ENCODE measurements at regions not wholly inside any gene's neighbourhood (a gene's known extent, or its start where the extent isn't known, plus 50 kb on each side); places are given as distances from the start of the nearest gene placed in this dataset.
"Not testable (repeated sequence)": the region's sequence is repeated elsewhere in the genome, so short reads cannot be mapped to it uniquely, and the experiment has no call there.

DNA sequence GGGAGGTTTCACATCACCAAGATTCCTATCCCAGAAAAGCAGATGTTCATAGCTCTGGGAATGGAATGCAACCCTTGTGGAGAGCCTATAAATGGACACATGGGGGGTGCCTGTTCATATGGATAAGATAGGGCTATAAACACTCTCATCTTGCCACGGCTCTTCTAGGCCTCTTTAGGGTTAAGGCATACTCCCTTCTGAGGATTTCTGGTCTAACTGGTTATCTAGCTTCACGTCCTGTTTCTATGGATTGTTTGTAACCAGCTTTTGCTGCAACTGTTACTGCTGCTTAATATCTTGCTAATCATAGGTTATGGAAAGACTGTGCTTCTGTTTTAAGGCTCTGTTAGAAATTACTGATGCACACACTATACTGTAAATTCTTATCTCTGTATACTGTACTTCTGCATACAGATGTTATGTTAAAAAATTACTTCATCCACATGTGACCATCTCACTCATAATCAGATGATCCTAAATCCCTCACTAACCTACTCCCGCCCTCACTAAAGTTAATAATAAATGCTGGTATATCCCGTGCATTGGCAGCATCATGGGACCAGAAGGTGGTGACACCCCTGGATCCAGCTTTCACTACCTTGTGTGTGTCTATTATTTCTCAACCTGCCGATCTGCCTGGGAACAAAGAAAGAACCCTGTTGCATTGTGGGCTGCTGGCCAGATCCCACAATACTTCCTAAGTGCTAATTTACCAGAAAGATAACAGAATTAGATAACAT is 68.7 kb downstream of the PRKAB2 start:
- not testable (repeated sequence) for DNase-seq

DNA sequence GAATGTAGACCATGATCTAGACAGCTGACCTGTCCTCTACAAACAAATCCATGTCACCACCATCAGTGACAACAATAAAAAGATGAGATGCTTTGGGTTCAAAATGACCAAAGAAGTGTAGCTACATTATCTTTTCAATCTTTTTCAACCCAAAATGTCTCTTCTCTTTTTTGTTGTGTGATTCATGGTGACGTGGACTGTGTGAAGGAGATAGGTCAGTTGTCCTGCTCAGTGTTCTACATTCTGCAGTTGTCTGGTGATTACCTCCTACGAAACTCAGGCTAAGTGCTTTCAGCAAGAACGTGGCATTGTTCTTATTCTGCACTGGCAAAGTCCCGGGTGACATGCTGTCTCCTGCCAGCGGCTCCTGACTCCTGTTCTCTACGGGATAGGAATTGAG is 73.1 kb downstream of the PRKAB2 start:
- no peak for DNase-seq

DNA sequence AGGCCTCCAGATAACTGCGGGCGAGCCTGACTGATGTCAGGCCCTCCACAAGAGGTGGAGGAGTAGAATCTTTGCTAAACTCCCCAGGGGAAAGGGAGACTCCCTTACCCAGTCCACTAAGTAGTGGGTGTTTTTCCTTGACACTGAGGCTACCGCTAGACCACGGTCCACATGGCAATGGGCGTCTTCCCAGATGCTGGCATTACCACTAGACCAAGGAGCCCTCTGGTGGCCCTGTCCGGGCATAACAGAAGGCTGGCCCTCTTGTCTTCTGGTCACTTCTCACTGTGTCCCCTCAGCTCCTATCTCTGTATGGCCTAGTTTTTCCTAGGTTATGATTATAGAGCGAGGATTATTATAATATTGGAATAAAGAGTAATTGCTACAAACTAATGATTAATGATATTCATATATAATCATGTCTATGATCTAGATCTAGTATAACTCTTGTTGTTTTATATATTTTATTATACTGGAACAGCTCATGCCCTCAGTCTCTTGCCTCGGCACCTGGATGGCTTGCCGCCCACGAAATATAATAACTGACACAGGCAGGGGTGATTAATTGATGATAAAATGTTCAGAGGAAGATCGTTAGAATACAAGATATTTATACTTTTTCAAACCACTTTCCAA is 73.8 kb downstream of the PRKAB2 start:
- peak; percentile 6 for DNase-seq

DNA sequence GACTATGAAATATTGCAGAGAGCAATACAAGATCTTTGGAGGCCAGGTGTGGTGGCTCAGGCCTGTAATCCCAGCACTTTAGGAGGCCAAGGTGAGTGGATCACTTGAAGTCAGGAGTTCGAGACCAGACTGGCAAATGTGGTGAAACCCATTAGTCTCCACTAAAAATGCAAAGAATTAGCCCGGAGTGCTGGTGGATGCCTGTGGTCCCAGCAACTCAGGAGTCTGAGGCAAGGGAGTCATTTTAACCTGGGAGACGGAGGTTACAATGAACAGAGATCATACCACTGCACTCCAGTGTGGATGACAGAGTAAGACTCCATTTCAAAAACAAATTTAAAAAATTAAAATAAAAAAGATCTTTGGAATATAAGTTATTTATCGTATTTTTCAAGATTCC is 76.6 kb downstream of the PRKAB2 start:
- DNase-seq, result no peak

DNA sequence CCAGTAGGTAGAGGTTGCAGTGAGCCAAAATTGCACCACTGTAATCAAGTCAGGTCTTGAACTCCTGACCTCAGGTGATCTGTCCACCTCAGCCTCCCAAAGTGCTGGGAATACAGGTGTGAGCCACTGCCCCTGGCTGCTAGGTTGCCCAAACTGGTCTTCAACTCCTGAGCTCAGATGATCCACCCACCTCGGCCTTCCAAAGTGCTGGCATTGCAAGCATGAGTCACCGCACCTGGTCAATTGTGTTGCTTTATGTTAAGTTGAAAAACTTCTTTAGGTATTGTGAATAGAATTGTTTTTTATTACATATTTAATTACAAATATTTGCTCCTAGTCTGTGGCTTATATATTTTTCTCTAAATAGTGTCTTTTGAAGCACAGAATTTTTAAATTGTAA is 80.5 kb downstream of the PRKAB2 start:
- no peak for DNase-seq

DNA sequence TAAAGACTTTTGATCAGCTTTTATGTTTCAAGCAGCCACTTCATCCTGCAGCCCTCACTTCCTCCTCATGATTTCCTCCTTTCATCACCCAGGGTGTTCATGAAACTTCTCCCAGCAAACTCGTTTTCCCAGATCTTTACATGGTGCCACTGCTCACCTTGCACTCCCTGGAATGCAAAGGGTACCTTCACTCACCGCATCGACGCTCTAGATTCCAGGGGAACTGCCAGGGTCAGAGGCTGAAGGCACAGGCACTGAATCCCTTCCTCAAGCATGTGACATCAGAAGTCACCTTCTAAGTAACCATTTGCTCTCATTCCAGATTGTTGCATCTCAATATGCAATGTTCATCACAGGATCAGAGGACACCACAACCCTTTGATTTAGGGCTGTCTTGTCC is 82.8 kb downstream of the PRKAB2 start:
- no peak for DNase-seq

DNA sequence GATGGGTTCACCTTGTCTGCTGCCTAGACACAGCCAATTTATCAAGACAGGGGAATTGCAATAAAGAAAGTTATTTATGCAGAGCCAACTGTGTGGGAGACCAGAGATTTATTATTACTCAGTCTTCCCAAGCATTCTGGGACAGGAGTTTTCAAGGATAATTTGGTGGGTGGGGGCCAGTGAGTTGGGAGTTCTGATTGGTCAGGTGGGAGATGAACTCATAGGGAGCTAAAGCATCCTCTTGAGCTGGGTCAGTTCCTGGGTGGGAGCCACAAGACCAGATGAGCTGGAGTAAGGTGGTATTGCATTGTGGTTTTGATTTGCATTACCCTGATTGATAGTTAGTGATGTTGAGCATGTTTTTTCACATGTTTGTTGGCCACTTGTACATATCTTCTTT is 86.1 kb downstream of the PRKAB2 start:
- no peak for DNase-seq

DNA sequence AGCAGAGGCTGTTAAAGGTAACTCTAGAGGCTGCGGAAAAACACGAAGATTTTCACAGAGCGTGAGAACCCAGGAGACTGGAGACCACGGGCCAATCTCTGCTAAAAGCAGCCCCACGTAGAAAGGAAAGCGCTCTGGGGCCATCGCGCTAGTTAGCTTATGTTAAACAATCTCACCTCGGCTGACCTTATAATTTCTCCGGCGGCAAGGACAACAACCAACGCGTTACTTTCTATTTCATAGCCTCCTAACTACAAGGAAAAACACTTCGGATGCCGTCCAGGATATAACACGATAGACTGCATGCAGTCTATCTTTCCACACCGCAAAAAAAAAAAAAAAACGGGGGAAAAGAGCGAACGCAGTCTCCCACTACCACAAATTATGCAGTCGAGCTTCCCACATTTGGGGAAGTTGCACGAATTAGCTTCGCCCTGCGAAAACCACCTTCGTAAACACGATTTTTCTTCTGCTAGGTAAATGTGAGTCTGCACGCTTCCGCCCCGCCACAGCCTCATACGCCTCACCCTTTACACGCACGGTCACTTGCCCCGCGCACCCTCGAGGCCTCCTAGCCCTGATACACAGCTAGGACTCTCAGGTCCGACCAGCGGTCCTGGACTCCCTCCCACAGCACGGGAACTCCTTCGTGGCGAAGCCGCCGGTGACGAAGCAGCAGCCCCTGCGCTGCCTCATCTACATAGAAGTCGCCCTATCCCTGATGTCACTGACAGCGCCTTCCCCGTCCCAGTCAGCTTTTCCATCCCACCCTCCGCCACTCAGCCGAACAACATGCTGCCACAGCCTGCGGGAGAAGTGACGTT is 87.8 kb downstream of the PRKAB2 start:
- peak; percentile 83 for DNase-seq

DNA sequence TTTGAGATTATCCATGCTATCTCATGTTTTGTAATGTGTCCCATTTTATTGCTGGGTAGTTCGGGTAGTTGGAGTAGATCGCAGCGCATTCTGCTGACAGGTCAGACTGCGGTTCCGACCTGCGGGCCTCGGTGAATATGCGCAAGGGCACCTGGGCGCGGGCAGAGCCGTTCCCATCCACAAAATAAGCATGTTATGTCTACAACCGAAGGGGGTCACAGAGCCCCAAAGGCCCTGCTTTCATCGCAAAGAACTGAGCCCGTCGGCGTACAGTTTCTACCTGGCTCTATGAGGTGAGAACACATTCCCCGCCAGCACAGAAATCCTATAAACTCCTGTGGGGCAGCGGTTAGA is 88.4 kb downstream of the PRKAB2 start:
- no peak for DNase-seq

DNA sequence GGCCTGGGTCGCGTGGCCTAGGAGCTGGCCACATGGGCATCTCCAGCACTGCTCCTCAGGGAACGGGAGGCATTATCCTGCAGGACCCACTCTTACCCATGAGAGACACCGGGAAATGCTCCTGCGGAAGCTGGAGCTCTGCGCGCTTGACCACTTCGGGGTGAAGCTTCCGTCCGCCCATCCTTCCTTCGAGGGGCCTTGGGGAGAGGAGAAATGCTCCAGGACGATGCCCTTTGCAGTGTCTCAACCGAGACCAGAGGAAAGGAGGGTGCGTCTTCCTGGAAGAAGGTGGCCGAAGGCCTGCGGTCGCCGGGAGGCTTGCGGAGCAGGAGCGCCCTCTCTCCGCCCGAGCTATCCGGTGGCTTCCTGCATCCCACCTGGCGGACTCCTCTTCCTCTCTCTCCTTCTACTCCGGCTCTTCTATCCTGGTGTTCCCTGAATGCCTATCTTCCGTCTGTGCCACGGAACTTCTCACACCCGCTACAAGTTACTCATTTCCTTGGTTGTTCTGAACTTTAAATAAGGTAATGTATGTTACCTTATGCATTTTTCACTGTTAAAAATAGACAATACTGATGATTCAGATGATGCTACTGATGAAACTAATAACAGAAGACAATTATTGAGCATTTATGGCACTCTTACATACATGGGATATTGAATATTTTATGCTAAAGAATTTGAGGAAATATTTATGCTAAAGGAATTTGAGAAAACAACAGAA is 91.4 kb downstream of the PRKAB2 start:
- no peak for DNase-seq

DNA sequence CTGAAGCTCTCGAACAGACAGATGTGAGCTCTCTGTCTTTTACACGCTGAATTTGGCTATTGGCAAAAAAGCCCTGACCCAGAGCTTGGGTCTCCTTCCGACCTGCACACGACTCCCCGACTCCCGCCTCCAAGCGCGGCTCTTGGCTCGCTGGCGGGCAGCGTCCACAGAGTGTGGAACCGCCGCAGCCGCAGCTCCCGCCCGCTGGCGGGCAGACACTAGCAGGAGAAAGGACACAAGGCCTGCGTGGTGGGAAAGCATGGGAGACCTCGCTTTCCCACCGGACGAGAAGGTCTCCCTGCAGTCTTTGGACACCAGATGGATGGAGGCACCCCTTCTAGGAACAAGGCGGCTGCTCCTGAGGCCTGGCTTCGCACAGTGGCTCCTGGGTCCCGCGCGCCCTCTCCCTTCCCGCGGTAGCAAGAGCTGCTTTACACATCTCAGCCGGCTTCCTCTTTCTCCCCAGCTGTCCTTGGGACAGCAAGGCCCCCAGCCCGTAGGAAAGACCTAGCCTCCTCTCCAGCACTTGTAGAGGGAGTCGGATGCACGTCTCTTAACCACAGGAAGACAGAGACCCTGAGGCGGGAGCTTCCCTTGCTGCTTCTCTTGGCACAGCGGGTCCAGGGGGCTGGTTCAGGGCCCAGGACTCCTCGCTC is 92.1 kb downstream of the PRKAB2 start:
- DNase-seq, result no peak

DNA sequence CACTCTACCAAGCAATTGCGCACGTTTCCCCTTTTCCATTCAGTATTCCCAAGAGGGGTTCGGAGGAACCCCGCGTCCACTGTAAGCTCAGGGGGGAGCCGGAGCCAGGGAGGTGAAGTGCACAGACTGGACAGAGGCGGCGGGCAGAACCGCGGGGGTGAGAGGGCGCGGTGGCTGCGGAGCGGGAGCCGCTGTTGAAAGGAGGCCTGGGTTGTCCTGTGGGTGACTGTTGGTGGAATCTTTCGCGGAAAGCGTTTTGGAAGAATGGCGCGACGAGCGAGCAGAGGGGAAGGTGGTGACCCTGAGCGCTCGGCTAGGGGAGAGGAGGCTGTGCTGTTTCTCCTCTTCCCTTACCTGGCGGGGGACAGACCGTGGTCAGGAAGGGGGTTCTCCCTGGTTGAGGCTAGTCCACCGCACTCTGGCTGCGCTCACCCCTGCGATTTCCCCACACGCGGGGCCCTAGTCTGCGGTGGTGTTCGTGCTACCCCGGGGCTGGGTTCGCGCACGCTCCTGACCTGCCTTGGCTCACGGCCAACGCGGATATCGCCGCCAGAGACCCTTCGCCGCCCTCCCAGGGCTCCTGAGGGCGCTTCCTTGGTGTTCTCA is 92.8 kb downstream of the PRKAB2 start:
- DNase-seq, result no peak

DNA sequence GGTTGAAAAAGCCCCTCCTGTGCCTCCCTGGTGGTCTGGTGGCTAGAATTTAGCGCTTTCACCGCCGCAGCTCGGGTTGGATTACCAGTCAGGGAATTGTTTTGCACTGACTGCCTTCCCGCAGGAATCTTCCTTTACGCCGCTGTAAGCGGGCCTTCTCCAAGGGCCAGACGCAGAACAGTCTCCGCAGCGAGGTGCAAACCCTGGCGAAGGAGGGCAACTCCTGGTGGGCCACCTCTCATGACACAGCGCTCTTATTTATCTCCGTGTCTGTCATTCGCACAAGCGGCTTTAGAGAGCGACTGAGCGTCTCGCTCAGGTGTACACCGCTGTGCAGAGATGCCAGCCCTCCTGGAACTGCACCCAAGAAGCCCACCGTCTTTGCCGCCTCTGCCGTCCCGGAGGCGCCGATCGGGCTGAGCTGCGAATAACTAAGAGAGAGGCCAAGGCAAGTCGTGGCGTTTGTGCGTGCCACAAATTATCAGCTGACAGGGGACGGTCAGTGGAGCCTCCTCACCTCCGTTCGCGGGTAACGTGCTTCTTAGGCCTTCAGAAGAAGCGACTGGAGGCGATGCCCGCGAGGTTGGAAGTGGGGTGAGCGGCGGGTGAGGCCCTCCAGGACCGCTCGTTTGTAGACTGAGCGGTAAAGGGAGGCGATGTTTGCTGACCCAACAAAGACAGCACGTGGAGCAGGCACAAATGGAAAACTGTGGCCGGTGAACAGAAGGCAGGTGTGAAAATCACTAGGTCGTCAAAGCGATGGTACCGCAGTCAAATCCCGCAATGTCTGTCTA is 93.5 kb downstream of the PRKAB2 start:
- DNase-seq, result no peak

DNA sequence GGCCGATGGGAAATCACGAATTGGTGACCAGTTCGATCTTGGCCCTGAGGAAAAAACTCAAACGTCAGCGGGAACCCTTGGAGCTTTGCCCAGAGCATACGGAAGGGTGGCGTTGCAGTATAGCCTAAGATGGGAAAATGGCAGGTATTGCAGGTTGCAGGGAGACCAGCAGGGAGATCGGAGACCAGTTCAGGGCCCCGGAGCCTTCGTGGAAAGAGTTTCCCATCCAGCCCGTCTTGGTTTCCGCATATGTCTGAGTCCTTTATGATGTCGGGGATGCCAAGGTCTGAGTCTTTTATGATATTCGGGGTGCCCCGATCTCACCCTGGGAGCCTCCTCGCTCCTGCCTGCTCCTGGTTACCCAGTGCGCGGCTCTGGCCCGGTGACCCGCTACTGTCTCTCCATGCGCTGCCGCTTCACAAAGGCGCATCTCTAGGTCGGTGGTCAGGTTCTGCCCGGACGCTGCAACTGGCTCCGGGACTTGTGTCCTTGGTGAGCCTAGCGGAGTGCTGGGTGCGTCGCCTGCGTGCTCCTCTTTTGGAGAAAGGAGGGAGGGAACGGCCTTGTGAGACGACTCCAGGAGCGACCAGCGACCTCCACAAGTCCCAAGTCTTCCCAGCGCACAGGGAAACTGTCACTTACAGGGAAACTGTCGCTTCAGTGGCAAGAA is 94.2 kb downstream of the PRKAB2 start:
- DNase-seq, result no peak

DNA sequence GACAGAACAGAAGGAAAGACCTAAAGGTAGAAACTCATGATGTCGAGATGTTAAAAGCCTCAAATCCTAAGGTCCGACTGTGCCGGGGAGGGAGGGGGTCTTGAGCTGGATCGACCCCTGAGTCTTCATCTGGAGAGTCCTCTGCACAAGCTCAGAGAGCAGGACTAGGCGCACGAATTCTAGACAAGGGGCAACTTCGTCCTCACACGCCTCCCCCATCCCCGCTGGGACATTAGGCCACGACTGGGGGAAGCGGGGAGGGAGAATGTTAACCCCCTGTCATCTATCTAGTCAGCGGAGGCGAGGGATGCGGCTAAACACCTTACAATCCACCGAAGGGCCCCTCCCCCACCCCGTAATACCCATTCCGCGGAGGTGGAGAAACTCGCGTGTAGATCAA is 94.7 kb downstream of the PRKAB2 start:
- no peak for DNase-seq

DNA sequence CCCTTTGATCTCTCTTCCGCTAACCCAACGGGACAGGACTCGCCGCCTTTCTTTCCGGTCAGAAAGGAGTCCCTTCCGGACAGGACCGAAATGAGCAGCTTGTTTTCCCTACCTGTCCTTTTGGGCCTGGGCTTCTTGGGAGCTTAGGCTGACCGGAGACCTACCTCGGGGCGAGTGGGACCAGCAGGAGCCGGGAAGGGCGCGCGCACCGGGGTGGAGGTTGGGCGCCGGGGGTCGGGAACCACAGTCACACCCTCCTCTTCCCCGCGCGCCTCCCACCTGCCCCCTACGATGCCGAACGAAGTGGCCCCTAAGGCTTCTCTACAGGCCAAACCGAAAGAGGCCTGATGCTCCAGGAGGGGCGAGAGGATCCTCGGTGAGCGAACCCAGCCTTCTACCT is 95.2 kb downstream of the PRKAB2 start:
- DNase-seq, result no peak

DNA sequence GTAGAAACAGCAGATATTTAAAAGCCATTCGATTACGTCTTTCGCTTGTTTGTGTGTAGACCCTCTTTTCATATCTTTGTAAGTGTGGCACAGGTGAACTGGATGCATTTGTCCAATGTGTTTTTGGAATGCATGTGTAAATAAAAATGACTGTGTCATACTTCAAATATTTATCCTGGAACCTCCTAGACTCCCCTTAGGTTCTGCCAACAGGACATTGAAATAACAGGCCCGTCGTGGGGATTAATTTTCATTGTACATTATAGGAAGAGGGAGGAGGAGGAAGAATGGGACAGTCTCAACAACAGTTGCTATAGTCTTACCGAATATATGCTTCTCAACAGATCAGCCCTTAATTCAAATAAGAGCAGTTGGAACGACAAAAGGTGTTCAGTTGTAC is 95.8 kb downstream of the PRKAB2 start:
- no peak for DNase-seq

DNA sequence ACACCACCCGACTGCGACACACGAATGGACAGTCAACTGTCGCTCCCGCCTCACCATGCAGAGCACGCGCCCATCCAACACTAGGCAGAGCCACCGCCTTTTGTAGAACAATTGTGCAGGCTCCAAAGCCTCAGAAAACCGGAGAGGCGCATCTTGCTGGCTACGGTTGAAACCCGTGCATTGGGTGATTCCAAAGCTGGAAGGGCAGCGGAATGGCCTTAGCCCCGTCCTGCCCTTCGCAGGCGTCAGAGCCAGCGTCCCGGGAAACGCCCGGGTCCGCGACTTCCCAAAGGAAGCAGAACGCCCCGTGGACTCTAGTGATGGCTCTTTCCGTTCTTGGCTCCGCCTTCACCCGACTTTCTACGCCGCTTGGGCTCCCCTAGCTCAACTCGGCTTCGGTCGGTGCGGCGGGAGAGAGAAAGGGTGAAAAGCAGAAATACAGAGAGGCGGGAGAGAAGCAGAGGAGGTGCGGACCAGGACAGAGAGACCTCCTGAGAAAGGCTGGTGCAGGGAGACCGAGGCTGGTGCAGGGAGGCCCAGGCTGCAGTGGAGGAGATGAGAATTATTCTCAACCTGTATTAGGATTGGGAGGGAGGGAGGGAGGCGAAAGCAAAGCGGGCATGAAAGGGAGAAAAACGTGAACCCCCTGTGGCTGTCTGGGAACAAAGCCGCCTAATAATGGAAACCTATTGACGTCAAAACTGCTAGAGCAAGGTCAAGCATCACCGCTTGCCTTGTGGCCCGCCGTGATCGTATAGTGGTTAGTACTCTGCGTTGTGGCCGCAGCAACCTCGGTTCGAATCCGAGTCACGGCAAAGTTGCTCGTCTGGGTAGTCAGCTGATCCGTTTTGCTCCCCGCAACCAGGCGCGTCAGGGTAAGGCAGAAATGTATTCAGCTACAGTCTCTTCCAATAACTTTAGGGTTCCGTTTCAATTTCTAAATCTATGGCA is 99.5 kb downstream of the PRKAB2 start:
- DNase-seq, result peak; percentile 91

DNA sequence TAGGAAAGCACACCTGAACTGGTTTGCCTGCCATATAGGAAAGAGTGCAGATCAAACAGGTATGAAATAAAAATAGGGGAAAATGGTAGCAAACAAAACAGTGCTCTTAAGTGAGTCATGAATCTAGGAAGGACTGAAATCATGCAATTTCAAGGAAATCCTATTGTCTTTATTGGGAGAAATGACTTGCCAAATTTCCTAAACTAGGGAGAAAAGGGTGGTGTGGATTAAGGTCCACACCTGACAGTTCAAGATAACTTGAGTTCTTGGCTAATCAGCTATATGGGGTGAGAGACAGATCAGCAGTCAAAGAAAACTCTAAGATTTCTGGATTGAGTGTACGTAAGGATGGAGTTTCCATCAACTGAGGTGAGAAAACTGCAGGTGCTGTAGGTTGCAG is 101.1 kb downstream of the PRKAB2 start:
- no peak for DNase-seq

DNA sequence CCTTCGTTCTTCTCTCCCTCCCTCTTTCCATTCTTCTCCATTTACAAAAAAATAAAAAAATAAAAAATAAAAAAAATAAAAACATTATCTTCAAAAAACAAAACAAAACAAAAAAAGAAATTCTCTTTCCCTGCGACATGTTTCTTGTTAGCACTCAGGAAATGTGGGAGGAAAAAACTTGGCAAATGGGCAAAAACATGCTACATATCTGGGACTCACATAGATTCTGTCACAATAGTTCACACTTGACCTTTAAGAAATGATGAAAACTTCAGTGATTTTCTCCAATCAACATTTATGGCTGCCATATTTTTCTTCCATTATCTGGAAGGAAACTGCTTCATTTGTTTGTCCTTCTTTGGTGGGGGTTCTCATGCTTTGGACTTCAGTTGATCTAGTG is 109.3 kb downstream of the PRKAB2 start:
- DNase-seq, result no peak

Measured in NCI-H2227 treated with DMSO at 0.1 percent for 48 hours (cell line).